Right lobe of liver (tissue), 4 donors: ENCODE measurements at regions not wholly inside any gene's neighbourhood (a gene's known extent, or its start where the extent isn't known, plus 50 kb on each side); places are given as distances from the start of the nearest gene placed in this dataset.

ENCODE experiments used
- CTCF ChIP-seq, 4 donors: fragments of 200-600 bp in 3 of 4; fragments of 450-650 bp in 1 of 4; IDR thresholded peaks; one replicate each; pipeline versions ENCODE4 v1.5.1 to v1.8.0; 2016 to 2022; ENCODE audit warnings: antibody characterized with exemption in 4 of 4, mild to moderate bottlenecking in 2 of 4
- POLR2A ChIP-seq: fragments of 450-650 bp; IDR thresholded peaks from one replicate; pipeline ENCODE4 v1.6.1; 2017; ENCODE audit warnings: antibody characterized with exemption, mild to moderate bottlenecking
- donor health status: DM: no; HTN: no; CAD: no.
- donor health status: DM: no; HTN: no; CAD: no.
- donor health status: DM: no; HTN: yes; CAD: no.

DNA sequence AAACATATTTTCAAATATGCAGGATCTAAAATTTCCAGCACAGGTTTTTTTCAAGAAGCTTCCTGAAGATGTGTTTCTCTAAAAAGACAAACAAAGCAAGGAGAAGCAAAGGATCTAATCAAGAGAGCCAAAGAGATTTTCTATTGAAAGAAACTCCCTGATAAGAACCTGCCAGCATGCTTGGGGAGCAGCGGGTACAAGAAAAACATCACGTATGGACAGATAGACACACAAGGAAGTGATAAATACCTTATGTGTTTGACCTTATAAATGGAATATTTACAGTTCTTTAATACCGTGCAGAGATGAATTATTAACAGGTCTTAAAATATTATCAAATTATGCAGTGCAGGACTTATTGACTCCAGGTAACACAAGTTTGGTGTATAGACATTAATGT lies 562.1 kb downstream of the DACH1 start:
- no peak for TF ChIP-seq CTCF (IDR thresholded peaks at IDR 0.05)
- no peak for TF ChIP-seq POLR2A
